Gastroesophageal sphincter (tissue), 3 donors: ENCODE measurements at regions not wholly inside any gene's neighbourhood (a gene's known extent, or its start where the extent isn't known, plus 50 kb on each side); places are given as distances from the start of the nearest gene placed in this dataset.

ENCODE experiments used
- POLR2A ChIP-seq, 2 donors: fragments of 450-650 bp; IDR thresholded peaks; one replicate each; pipeline ENCODE4 v1.6.1; 2017; ENCODE audit warnings: antibody characterized with exemption in 2 of 2, mild to moderate bottlenecking in 2 of 2, moderate library complexity in 1 of 2
- TF ChIP-seq, protein P1 (sequence below), 4 experiments: fragments of 200-600 bp in 2 of 4; fragments of 450-650 bp in 2 of 4; sonication (generic) in 1 of 4; IDR thresholded peaks; one replicate each; pipeline ENCODE4 v1.5.1; 2017 to 2019; ENCODE audit warnings: antibody characterized with exemption in 4 of 4, mild to moderate bottlenecking in 2 of 4, moderate library complexity in 2 of 4

DNA sequence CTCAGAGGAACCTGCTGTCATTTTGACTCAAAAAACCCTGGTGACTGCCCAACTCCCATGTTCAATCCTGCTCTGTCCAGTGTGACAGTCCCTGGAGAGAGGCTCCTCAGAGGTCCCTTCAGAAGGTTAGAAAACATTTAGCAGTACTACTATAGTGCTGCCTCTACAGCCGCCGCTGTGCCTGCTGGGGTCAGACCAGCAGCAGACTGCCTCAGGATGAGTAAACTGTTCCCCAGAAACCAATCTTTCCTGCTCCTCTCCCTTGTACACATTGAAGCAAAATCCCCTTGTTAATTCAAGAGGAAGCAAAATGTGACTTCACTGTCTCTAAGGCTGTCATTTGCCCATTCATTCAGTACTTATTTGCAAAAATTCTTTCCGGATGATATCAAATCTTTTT lies 94.8 kb upstream of the SMARCA2 start:
- TF ChIP-seq POLR2A (IDR thresholded peaks at IDR 0.05), result no peak
- TF ChIP-seq, protein P1, sequence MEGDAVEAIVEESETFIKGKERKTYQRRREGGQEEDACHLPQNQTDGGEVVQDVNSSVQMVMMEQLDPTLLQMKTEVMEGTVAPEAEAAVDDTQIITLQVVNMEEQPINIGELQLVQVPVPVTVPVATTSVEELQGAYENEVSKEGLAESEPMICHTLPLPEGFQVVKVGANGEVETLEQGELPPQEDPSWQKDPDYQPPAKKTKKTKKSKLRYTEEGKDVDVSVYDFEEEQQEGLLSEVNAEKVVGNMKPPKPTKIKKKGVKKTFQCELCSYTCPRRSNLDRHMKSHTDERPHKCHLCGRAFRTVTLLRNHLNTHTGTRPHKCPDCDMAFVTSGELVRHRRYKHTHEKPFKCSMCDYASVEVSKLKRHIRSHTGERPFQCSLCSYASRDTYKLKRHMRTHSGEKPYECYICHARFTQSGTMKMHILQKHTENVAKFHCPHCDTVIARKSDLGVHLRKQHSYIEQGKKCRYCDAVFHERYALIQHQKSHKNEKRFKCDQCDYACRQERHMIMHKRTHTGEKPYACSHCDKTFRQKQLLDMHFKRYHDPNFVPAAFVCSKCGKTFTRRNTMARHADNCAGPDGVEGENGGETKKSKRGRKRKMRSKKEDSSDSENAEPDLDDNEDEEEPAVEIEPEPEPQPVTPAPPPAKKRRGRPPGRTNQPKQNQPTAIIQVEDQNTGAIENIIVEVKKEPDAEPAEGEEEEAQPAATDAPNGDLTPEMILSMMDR (IDR thresholded peaks at IDR 0.05), result no peak
